CD4-positive, alpha-beta T cell treated with Interferon gamma for 1 hour (primary cell): ENCODE measurements at regions not wholly inside any gene's neighbourhood (a gene's known extent, or its start where the extent isn't known, plus 50 kb on each side); places are given as distances from the start of the nearest gene placed in this dataset.
"Not testable (repeated sequence)": the region's sequence is repeated elsewhere in the genome, so short reads cannot be mapped to it uniquely, and the experiment has no call there.

Source experiments
- DNase-seq: peaks from one replicate; pipeline ENCODE4 v3.0.0-alpha.2; 2020

GRCh38 chr5:58294598-58295305 lies 165.1 kb downstream of the PLK2 start:
- no peak for DNase-seq

- DNase-seq = not testable (repeated sequence)
Observed at GRCh38 chr5:58288275-58288674, 171.6 kb downstream of the PLK2 start.

GRCh38 chr5:58286741-58287140 lies 173.1 kb downstream of the PLK2 start:
- no peak for DNase-seq

- DNase-seq = no peak
Observed at GRCh38 chr5:58285900-58286299, 174.0 kb downstream of the PLK2 start.

- no peak for DNase-seq
Observed at GRCh38 chr5:58284886-58285285, 175.0 kb downstream of the PLK2 start.

GRCh38 chr5:58281189-58281588 lies 178.7 kb downstream of the PLK2 start:
- DNase-seq = no peak

GRCh38 chr5:58279259-58279658 lies 180.6 kb downstream of the PLK2 start:
- no peak for DNase-seq

GRCh38 chr5:58276431-58276830 lies 183.5 kb downstream of the PLK2 start:
- no peak for DNase-seq

- DNase-seq = no peak
Observed at GRCh38 chr5:58275516-58275915, 184.4 kb downstream of the PLK2 start.

GRCh38 chr5:58274191-58274590 lies 185.7 kb downstream of the PLK2 start:
- no peak for DNase-seq

GRCh38 chr5:58273711-58274110 lies 186.2 kb downstream of the PLK2 start:
- no peak for DNase-seq

- no peak for DNase-seq
Observed at GRCh38 chr5:58268268-58268667, 191.6 kb downstream of the PLK2 start.

- DNase-seq = no peak
Observed at GRCh38 chr5:58266402-58266801, 193.5 kb downstream of the PLK2 start.

GRCh38 chr5:58265246-58265930 lies 194.5 kb downstream of the PLK2 start:
- no peak for DNase-seq

GRCh38 chr5:58264276-58264675 lies 195.6 kb downstream of the PLK2 start:
- DNase-seq = no peak

- DNase-seq = no peak
Observed at GRCh38 chr5:58263296-58263695, 196.6 kb downstream of the PLK2 start.

- no peak for DNase-seq
Observed at GRCh38 chr5:58262226-58262625, 197.7 kb downstream of the PLK2 start.

GRCh38 chr5:58261605-58262004 lies 198.3 kb downstream of the PLK2 start:
- DNase-seq = no peak

- DNase-seq = no peak
Observed at GRCh38 chr5:58260243-58260642, 199.6 kb downstream of the PLK2 start.

- DNase-seq = no peak
Observed at GRCh38 chr5:58259685-58260152, 200.2 kb downstream of the PLK2 start.

GRCh38 chr5:58258984-58259684 lies 200.8 kb downstream of the PLK2 start:
- no peak for DNase-seq

GRCh38 chr5:58255970-58256369 lies 203.9 kb downstream of the PLK2 start:
- no peak for DNase-seq

- DNase-seq = no peak
Observed at GRCh38 chr5:58255386-58255785, 204.5 kb downstream of the PLK2 start.

- DNase-seq = no peak
Observed at GRCh38 chr5:58248221-58248620, 211.7 kb downstream of the PLK2 start.
